Fibroblast of lung (primary cell): ENCODE measurements at regions not wholly inside any gene's neighbourhood (a gene's known extent, or its start where the extent isn't known, plus 50 kb on each side); places are given as distances from the start of the nearest gene placed in this dataset.

Experiments
- EZH2 ChIP-seq: IDR thresholded peaks from 2 replicates; pipeline ENCODE4 v1.5.1; 2012; ENCODE audit warnings: low read length, control low read depth, mild to moderate bottlenecking; ENCODE audit errors: missing control alignments
- TF ChIP-seq, protein P1 (sequence below), 2 donors: IDR thresholded peaks in 1 of 2; conservative IDR thresholded peaks in 1 of 2; 1 replicate in 1 of 2; 2 replicates in 1 of 2; pipeline ENCODE4 v1.5.1; 2011 to 2012; ENCODE audit warnings: low read length in 2 of 2, control low read depth in 1 of 2, inconsistent platforms in 1 of 2, low read depth in 1 of 2, mild to moderate bottlenecking in 1 of 2

DNA sequence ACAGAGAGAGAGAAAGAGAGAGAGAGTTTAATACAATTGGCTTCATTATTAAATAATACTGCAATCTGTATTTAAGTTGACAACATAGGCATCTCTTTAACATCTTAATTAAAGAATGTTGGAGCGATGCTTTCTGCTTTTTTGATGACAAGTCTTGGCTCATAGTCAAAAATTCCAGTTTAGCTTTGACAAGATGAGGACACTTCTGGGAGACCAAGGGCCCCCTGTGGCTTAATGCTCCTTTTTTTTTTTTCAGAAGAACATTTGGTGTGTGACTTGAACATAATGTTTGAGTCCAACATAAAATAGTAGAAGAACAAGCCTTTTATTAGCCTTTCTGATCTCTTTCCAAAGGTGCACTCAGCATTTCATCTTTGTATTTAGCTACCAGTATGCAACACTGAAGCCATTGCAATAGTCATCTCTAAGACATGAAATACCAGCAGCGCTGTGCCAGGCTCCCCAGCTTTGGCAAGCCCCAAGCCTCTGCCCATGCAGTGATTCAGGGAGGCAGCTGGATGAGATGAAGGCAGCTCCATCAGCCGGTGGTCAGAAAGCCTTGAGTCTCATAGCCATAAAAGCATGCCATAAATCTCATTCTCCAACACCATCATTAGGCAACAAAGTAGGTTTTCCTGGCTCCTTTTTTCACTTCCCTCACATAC is 349.4 kb upstream of the SEMA6D start:
- TF ChIP-seq EZH2, result no peak
- TF ChIP-seq, protein P1, sequence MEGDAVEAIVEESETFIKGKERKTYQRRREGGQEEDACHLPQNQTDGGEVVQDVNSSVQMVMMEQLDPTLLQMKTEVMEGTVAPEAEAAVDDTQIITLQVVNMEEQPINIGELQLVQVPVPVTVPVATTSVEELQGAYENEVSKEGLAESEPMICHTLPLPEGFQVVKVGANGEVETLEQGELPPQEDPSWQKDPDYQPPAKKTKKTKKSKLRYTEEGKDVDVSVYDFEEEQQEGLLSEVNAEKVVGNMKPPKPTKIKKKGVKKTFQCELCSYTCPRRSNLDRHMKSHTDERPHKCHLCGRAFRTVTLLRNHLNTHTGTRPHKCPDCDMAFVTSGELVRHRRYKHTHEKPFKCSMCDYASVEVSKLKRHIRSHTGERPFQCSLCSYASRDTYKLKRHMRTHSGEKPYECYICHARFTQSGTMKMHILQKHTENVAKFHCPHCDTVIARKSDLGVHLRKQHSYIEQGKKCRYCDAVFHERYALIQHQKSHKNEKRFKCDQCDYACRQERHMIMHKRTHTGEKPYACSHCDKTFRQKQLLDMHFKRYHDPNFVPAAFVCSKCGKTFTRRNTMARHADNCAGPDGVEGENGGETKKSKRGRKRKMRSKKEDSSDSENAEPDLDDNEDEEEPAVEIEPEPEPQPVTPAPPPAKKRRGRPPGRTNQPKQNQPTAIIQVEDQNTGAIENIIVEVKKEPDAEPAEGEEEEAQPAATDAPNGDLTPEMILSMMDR (conservative IDR thresholded peaks at IDR 0.05 in 1 of 2, IDR thresholded peaks at IDR 0.05 in 1 of 2; ENCODE audit: low read depth in 1 of 2, low read length in 2 of 2), result no peak
